T follicular helper cell (primary cell): ENCODE measurements at regions not wholly inside any gene's neighbourhood (a gene's known extent, or its start where the extent isn't known, plus 50 kb on each side); places are given as distances from the start of the nearest gene placed in this dataset.

Experiments
- DNase-seq: peaks from one replicate; pipeline ENCODE4 v3.0.0-alpha.2; 2020; ENCODE audit warnings: low read depth

DNA sequence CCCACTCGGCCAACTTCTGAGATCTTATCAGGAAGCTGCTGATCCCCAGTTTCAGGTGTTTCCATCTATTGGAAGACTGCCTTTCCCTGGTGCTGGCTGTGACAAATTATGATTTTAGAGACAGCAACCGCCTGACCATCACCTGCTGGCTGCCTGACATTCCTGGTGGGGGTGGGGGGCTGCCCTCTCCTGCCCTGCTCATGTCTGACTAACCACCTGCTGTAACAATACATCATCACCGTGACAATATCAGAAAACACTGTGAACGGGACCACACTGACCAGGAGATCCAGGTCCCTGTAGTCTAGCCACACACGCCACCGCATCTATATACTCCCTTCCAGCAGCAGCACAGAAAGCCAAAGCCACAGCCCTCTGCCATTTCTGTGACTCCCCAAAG lies 537.5 kb downstream of the QKI start:
- no peak for DNase-seq

- DNase-seq = no peak
Observed at GRCh38 chr6:163951326-163951725, 536.8 kb downstream of the QKI start.

- DNase-seq = no peak
Observed at GRCh38 chr6:163950159-163950558, 535.6 kb downstream of the QKI start.

GRCh38 chr6:163949431-163949830 lies 534.9 kb downstream of the QKI start:
- DNase-seq = no peak

- no peak for DNase-seq
Observed at GRCh38 chr6:163948250-163948649, 533.7 kb downstream of the QKI start.

- no peak for DNase-seq
Observed at GRCh38 chr6:163947276-163947675, 532.8 kb downstream of the QKI start.

DNA sequence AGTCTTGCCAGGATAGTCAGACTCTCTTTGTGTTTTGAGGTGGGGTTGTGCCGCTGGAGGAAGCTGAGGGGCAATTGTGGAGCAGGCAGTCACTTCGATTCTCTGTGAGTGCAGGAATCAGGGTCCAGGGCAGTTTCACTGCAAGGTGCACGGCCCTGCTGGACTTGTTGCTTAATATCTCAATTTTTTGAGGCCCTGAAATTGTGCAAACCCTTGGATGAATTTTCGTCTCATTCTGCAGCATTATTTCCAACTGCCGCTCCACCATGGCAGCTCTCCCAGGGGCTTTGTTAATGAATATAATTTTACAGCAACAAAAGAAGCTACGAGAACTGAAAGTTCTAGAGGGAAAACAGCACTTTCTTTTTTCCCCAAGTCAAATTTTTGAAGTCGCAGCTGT lies 531.9 kb downstream of the QKI start:
- no peak for DNase-seq

- DNase-seq = no peak
Observed at GRCh38 chr6:163945808-163946207, 531.3 kb downstream of the QKI start.

GRCh38 chr6:163944897-163945296 lies 530.4 kb downstream of the QKI start:
- DNase-seq = no peak

- no peak for DNase-seq
Observed at GRCh38 chr6:163943607-163944385, 529.3 kb downstream of the QKI start.

DNA sequence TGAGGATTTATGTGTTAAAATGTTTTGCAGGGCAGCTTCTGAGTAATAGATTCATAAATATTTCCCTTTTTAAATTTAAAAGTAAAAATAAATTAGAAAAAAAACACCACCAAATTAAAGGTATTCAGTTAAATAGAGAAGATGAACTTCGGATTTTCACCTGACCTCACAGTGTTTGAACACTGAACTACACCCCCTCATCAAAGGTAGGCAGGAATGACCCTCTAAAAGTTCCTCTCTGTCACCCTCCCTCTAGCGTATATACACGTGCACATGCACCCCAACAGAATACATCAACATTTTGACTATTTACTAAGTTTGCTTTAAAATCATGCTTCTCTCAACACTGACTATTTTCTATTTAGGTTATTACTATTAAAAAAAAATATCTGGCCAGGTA lies 528.3 kb downstream of the QKI start:
- no peak for DNase-seq

- DNase-seq = no peak
Observed at GRCh38 chr6:163941624-163941976, 527.1 kb downstream of the QKI start.

- no peak for DNase-seq
Observed at GRCh38 chr6:163940705-163941623, 526.4 kb downstream of the QKI start.

- no peak for DNase-seq
Observed at GRCh38 chr6:163937071-163937470, 522.6 kb downstream of the QKI start.

DNA sequence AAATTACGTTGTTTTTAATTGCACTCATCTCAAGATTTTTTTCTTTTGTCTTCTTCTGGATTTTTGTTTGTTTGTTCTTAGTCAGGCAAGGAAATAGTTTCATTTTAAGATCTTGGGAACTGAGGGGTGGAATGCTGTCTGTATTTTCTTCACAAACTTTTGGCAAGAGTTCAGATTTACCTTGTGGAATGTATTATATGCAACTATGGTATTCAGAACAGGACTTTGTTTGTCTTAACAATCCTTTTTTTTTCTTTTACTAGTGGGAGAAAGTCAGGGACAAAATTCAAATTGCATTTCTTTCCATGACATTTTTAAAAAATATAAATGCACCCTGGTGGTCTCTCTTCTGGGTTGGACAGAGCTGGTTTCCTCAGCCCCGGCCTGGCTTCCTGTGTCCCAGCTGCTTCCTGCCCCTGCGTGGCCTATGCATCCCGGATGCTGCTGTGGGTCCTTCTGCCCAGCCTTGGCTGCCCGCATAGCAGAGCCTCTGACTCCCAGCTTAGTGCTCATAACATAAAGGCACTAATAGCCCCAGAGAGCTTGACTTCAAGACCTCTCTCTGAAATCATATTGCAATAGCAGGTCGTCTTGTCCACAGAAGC lies 520.7 kb downstream of the QKI start:
- DNase-seq = no peak

- DNase-seq = no peak
Observed at GRCh38 chr6:163930012-163930411, 515.5 kb downstream of the QKI start.

GRCh38 chr6:163929538-163929937 lies 515.0 kb downstream of the QKI start:
- DNase-seq = no peak

DNA sequence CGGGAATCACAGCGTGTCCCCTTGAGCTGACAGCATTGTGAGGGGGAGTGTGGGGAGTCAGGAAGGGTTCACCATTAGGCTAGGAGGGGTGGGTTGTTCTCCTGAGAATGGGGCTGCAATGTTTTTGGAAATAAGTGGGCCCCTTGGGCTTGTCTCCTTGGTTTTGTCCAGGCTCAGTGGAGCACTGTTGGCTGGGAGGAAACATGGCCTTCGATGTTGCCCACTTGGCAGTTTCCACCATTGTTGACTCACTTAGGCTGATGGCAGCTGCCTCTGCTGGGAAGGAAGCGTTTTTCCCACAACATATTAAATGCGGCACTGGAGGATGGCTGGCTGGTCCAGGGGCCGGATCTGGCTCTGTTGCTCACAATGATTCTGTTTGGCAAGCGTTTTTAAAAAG lies 512.1 kb downstream of the QKI start:
- DNase-seq = no peak

DNA sequence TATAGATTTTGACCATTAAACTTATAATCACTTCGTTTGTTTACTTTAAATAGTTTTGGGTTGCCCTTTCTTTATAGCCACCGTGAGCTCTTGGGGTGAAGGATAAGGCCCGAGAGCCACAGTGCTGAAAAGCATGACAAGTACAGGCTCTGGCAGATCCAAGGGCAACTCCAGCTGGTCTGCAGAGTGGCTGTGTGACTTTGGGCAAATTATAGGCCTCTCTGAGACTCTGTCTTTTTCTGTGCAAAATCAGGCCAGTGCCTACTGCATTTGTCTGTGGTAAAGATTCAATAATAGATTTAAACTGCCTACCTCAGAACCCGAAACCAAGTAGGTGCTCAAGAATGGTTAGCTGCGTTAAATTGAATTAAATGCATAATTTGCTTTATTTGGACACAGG lies 511.3 kb downstream of the QKI start:
- DNase-seq = no peak

GRCh38 chr6:163923658-163924411 lies 509.3 kb downstream of the QKI start:
- DNase-seq = no peak

- DNase-seq = no peak
Observed at GRCh38 chr6:163922562-163922961, 508.0 kb downstream of the QKI start.

DNA sequence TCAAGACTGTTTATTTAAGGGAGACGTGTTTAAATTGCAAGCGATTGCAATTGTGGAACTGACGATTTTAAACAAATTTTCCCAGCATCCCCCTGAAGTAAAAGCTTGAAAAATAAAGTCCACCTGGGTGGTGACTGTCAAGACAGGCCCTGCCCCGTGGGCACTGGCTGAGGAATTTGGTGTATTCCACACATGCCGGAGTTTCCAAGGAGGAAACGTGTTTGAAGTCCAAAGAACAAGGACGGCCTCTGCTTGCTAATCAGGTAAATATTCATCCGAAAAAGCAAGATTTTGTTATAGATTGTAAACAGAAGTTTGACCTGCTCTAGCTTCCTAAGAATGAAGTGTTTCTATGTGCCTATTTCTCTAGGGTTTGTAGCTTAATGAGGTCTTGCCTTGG lies 505.1 kb downstream of the QKI start:
- DNase-seq = no peak
